ENCODE measurements at regions not wholly inside any gene's neighbourhood (a gene's known extent, or its start where the extent isn't known, plus 50 kb on each side); places are given as distances from the start of the nearest gene placed in this dataset.

DNA sequence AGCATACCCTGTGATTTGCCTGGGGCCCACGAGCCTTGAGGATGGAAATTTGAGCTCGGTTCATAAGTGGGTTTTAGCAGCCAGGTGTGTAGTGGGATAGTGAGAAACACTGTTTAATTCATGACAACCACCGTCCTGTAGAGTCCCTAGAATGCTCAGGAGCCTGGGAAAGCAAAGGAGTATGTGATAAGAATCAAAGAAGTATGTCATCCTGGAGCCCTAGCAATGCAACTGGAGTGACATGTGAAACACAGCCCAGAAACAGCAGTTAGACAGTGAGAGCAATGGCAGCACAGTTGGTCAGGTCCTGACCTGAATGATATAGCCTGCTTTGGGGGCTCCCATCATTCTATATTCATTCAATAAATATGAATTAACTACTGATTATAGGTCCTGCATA, 161.2 kb upstream of the ECI2 start:
- peaks cover 6% of the 10 kb centered on the region for H3K27me3 ChIP-seq (ENCODE audit: control insufficient read depth, insufficient read depth, low read length)
- POLR2A ChIA-PET: no interaction called here
- H3K4me3 ChIP-seq (ENCODE audit: low read depth, low read length): no peak overlapping the region
- H3K9me3 ChIP-seq (ENCODE audit: control insufficient read depth, insufficient read depth, low read length): peaks cover 6% of the 10 kb centered on the region; the same call in 1 of the 2 replicates
- DNase-seq (ENCODE audit: low read depth, low spot score): no peak
- TF ChIP-seq, protein P1, sequence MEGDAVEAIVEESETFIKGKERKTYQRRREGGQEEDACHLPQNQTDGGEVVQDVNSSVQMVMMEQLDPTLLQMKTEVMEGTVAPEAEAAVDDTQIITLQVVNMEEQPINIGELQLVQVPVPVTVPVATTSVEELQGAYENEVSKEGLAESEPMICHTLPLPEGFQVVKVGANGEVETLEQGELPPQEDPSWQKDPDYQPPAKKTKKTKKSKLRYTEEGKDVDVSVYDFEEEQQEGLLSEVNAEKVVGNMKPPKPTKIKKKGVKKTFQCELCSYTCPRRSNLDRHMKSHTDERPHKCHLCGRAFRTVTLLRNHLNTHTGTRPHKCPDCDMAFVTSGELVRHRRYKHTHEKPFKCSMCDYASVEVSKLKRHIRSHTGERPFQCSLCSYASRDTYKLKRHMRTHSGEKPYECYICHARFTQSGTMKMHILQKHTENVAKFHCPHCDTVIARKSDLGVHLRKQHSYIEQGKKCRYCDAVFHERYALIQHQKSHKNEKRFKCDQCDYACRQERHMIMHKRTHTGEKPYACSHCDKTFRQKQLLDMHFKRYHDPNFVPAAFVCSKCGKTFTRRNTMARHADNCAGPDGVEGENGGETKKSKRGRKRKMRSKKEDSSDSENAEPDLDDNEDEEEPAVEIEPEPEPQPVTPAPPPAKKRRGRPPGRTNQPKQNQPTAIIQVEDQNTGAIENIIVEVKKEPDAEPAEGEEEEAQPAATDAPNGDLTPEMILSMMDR (IDR thresholded peaks at IDR 0.05; ENCODE audit: low read depth, low read length): no peak
- CTCF ChIA-PET: interaction anchor here (1.8 kb wide), 1 partner anchor 43 kb away, joined by 4 read pairs; no protein-coding TSS in a partner anchor
- H3K27ac ChIP-seq (ENCODE audit: low read depth, low read length): no peak overlapping the region

DNA sequence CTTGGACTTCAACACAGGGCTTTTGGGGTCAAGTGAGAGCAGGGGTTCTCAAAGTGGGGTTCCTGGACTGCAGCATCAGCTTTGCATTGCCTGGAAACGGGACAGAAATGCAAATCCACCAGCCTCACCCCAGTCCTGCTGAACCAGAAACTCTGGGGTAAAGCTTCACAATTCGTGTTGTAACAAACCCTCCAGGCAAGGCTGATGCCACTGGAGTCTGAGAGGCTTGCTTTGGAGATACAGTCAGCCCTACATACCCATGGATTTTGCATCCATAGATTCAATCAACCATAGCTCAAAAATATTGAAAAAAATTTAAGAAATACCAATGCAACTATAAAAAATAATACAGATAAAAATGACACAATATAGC, 160.4 kb upstream of the ECI2 start:
- peaks cover 6% of the 10 kb centered on the region; the same call in 1 of the 2 replicates for H3K9me3 ChIP-seq (ENCODE audit: control insufficient read depth, insufficient read depth, low read length)
- POLR2A ChIA-PET: no interaction called here
- no peak overlapping the region for H3K27ac ChIP-seq (ENCODE audit: low read depth, low read length)
- TF ChIP-seq, protein P1 (IDR thresholded peaks at IDR 0.05; ENCODE audit: low read depth, low read length): no peak
- CTCF ChIA-PET: interaction anchor here (1.8 kb wide), 1 partner anchor 42 kb away, joined by 4 read pairs; no protein-coding TSS in a partner anchor
- H3K27me3 ChIP-seq (ENCODE audit: control insufficient read depth, insufficient read depth, low read length): peaks cover 6% of the 10 kb centered on the region
- no peak overlapping the region for H3K4me3 ChIP-seq (ENCODE audit: low read depth, low read length)
- no peak for DNase-seq (ENCODE audit: low read depth, low spot score)

DNA sequence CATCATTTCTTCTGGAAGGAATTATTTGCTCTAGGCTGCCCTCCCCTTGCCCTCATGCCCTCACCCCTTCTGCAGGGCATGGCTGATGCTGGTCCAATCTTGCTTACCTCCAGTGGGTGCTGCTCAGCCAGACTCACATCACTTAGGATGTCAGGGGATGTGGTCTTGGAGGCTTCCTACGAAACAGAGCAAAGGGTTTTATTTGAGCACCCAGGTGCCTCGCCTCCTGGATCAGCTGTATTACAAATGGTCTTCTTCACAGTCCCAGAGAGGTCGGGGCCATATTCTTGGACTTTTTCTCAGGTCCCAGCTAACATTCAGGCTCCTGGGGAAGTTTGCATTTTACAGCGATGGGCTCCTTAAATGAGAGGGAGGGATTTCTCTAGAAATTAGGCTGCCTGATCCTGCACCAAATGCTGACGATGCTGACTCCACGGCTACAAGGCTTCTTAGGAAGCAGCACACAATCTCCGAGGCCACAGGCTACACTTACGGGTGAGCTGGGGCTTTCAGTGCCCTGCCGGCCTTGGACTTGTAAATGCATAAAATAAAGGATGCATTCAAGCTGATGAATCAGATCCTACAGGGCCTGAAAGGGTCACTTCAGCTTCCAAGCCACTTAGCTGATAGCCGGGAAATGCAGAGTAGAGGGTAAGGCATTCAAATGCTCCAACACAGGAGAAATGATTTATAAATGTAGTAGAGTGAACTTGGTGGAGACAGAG, 159.8 kb upstream of the ECI2 start:
- H3K27me3 ChIP-seq (ENCODE audit: control insufficient read depth, insufficient read depth, low read length): peaks cover 6% of the 10 kb centered on the region
- H3K9me3 ChIP-seq (ENCODE audit: control insufficient read depth, insufficient read depth, low read length): peaks cover 6% of the 10 kb centered on the region; the same call in 1 of the 2 replicates
- TF ChIP-seq, protein P1 (IDR thresholded peaks at IDR 0.05; ENCODE audit: low read depth, low read length): no peak
- no peak overlapping the region for H3K4me3 ChIP-seq (ENCODE audit: low read depth, low read length)
- ChIA-PET CTCF (no interaction called here), POLR2A (no interaction called here)
- H3K27ac ChIP-seq (ENCODE audit: low read depth, low read length): no peak overlapping the region
- no peak for DNase-seq (ENCODE audit: low read depth, low spot score)

DNA sequence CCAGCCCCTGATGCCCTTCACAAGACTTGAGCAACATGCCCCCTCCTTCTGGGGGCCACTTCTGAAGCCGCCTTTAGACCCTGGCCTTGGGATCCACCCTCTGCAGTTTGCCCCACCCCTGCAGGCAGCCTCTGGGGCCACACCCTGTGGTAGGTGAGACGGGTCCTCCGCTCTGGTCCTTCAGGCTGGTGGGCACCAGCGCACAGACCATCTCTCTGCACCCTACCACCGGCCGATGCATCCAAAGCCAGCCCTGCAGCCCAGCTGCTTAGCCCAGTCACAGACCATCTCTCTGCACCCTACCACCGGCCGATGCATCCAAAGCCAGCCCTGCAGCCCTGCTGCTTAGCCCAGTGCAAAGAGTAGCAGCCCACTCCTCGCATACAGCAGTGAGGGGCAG, 159.3 kb upstream of the ECI2 start:
- DNase-seq (ENCODE audit: low read depth, low spot score): no peak
- POLR2A ChIA-PET: no interaction called here
- no peak overlapping the region for H3K4me3 ChIP-seq (ENCODE audit: low read depth, low read length)
- H3K9me3 ChIP-seq (ENCODE audit: control insufficient read depth, insufficient read depth, low read length): peaks cover 6% of the 10 kb centered on the region; the same call in 1 of the 2 replicates
- TF ChIP-seq, protein P1 (IDR thresholded peaks at IDR 0.05; ENCODE audit: low read depth, low read length): no peak
- peaks cover 6% of the 10 kb centered on the region for H3K27me3 ChIP-seq (ENCODE audit: control insufficient read depth, insufficient read depth, low read length)
- CTCF ChIA-PET: no interaction called here
- no peak overlapping the region for H3K27ac ChIP-seq (ENCODE audit: low read depth, low read length)

DNA sequence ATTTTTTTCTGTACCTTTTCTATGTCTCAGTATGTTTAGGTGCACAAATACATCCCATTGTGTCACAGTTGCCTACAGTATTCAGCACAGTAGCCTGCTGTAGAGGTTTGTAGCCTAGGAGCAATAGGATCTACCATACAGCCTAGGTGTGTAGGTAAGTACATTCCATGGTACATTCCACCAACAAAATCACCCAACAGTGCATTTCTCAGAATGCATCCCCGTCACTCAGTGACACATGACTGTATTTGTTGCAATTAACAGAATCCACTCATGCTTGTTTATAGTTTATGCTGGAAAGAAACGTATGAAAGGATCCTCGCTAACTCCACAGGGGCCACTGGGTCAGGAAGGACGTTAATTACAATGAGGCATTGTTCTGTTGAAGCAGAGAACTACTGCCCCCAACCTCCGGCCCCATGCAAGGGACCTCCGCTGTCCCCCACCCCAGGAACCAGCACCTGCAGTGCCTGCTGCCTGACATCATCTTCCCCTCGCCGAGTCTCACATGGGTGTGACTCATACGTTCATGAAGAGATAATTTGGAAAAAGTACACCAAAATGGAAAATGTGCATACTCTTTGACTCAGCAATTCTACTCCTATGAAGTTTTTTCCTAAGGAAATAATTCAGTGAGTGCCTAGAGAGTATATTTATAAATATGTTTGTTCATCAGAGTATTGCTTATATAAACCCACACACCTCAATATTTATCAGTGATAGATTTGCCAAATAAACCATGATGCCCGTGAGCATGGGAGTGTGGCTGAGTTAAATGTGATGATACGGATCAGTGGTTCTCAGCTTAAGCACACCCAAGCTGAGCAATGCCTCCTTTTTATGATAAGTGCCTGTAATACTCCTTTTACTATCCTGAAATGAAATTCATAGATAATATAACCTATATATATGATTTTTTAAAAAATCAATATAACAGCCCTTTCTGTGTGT, 156.4 kb upstream of the ECI2 start:
- Histone ChIP-seq H3K27ac (ENCODE audit: low read depth, low read length) (no peak overlapping the region), H3K4me3 (ENCODE audit: low read depth, low read length) (no peak overlapping the region), H3K27me3 (ENCODE audit: control insufficient read depth, insufficient read depth, low read length) (peaks cover 26% of the 10 kb centered on the region), H3K9me3 (ENCODE audit: control insufficient read depth, insufficient read depth, low read length) (no peaks in the 10 kb centered on the region)
- TF ChIP-seq, protein P1 (IDR thresholded peaks at IDR 0.05; ENCODE audit: low read depth, low read length): no peak
- ChIA-PET POLR2A (no interaction called here), CTCF (no interaction called here)
- no peak for DNase-seq (ENCODE audit: low read depth, low spot score)
